A673 (cell line): ENCODE measurements at regions not wholly inside any gene's neighbourhood (a gene's known extent, or its start where the extent isn't known, plus 50 kb on each side); places are given as distances from the start of the nearest gene placed in this dataset.

Experiments used
- BruUV-seq: library from RNA; stranded (reverse); fragments of 400-500 nt; replicated peaks from 2 replicates; lab custom pipeline; 2021; lab: Mats Ljungman, UMichigan
- CTCF ChIA-PET: fragments of 300-600 bp; sonication (Branson Sonifier 250); formaldehyde crosslinking; loops from one replicate; lab custom pipeline; 2022; ENCODE audit warnings: antibody characterized with exemption; lab: Charles Lee
- POLR2A ChIA-PET: fragments of 300-600 bp; sonication (Branson Sonifier 250); formaldehyde crosslinking; loops from one replicate; lab custom pipeline; 2022; ENCODE audit warnings: antibody characterized with exemption; ENCODE audit not compliant: low non-redundant PET; lab: Charles Lee
- DNase-seq: peaks from one replicate; pipeline ENCODE4 v3.0.0-alpha.2; 2015; ENCODE audit warnings: low spot score
- H3K27ac ChIP-seq: fragments of 200-600 bp; sonication (generic); 2 replicates; pipeline ENCODE4 v1.5.1; 2016; ENCODE audit warnings: mixed run types, low read depth, mild to moderate bottlenecking, mixed read lengths, antibody characterized with exemption, low read length; ENCODE audit not compliant: poor library complexity, severe bottlenecking
- H3K27me3 ChIP-seq: fragments of 200-600 bp; sonication (generic); replicated peaks from 2 replicates; pipeline ENCODE4 v1.6.1; 2017; ENCODE audit warnings: mixed run types, low read depth, mild to moderate bottlenecking, mixed read lengths, antibody characterized with exemption, low read length; ENCODE audit not compliant: insufficient read depth, poor library complexity
- H3K36me3 ChIP-seq: fragments of 200-600 bp; sonication (generic); 2 replicates; pipeline ENCODE4 v1.6.1; 2016; ENCODE audit warnings: mixed run types, mild to moderate bottlenecking, mixed read lengths, antibody characterized with exemption, low read length; ENCODE audit not compliant: insufficient read depth, poor library complexity, severe bottlenecking
- H3K4me1 ChIP-seq: fragments of 200-600 bp; sonication (generic); 2 replicates; pipeline ENCODE4 v1.6.1; 2017; ENCODE audit warnings: mixed run types, mild to moderate bottlenecking, mixed read lengths, antibody characterized with exemption, low read length; ENCODE audit not compliant: insufficient read depth, poor library complexity, severe bottlenecking
- H3K4me3 ChIP-seq: fragments of 200-600 bp; sonication (generic); 2 replicates; pipeline ENCODE4 v1.5.1; 2016; ENCODE audit warnings: low read depth, mixed run types, mild to moderate bottlenecking, mixed read lengths, low read length; ENCODE audit not compliant: poor library complexity, severe bottlenecking
- H3K9me3 ChIP-seq: fragments of 200-600 bp; sonication (generic); 2 replicates; pipeline ENCODE4 v1.6.1; 2016; ENCODE audit warnings: mixed run types, low read depth, mild to moderate bottlenecking, mixed read lengths, antibody characterized with exemption, low read length; ENCODE audit not compliant: poor library complexity, severe bottlenecking
- CTCF ChIP-seq: fragments of 300-800, 200-600 bp; sonication (generic); conservative IDR thresholded peaks from 2 replicates; pipeline ENCODE4 v1.5.1; 2017; ENCODE audit warnings: low read depth, mild to moderate bottlenecking, antibody characterized with exemption, low read length, moderate library complexity, mixed read lengths
- EZH2 ChIP-seq: fragments of 200-600 bp; sonication (generic); IDR thresholded peaks from 2 replicates; pipeline ENCODE4 v1.6.1; 2017; ENCODE audit warnings: borderline replicate concordance, low read depth, mild to moderate bottlenecking, mixed read lengths, antibody characterized with exemption, low read length; ENCODE audit not compliant: poor library complexity, severe bottlenecking
- intact Hi-C: fragments of 100-400 bp; cut with micrococcal nuclease; formaldehyde crosslinking; loops from one replicate; pipeline ENCODE4 v1.10.0; 2022; ENCODE audit not compliant: unreplicated experiment

- CTCF ChIA-PET, result no interaction called here
- no TSS peak for BruUV-seq
- no peak for TF ChIP-seq CTCF
- TF ChIP-seq EZH2, result no peak
- Histone ChIP-seq H3K9me3 (no peaks in the 10 kb centered on the region), H3K4me3 (no peak overlapping the region), H3K36me3 (no peaks in the 10 kb centered on the region), H3K27me3 (no peaks in the 10 kb centered on the region), H3K27ac (no peak overlapping the region), H3K4me1 (peaks cover 12% of the 10 kb centered on the region)
- DNase-seq, result no peak
- POLR2A ChIA-PET, result no interaction called here
- intact Hi-C loops, result no loop called here
Observed at GRCh38 chr2:215885536-215885935, 127.8 kb downstream of the MREG start.

GRCh38 chr2:215884451-215885087 lies 128.8 kb downstream of the MREG start:
- intact Hi-C loops, result no loop called here
- Histone ChIP-seq H3K9me3 (no peaks in the 10 kb centered on the region), H3K4me1 (peaks cover 10% of the 10 kb centered on the region), H3K36me3 (no peaks in the 10 kb centered on the region), H3K4me3 (no peak overlapping the region), H3K27me3 (no peaks in the 10 kb centered on the region), H3K27ac (no peak overlapping the region)
- DNase-seq, result no peak
- TF ChIP-seq EZH2, result no peak
- no peak for TF ChIP-seq CTCF
- ChIA-PET POLR2A (interaction anchor here (0.6 kb wide), 1 partner anchor 8 kb away, joined by 5 read pairs; no protein-coding TSS in a partner anchor), CTCF (no interaction called here)
- no TSS peak for BruUV-seq

GRCh38 chr2:215883799-215884198 lies 129.6 kb downstream of the MREG start:
- ChIA-PET CTCF (no interaction called here), POLR2A (interaction anchor here (0.6 kb wide), 1 partner anchor 9 kb away, joined by 5 read pairs; no protein-coding TSS in a partner anchor)
- H3K9me3 ChIP-seq, result no peaks in the 10 kb centered on the region
- no peak overlapping the region for H3K27ac ChIP-seq
- H3K27me3 ChIP-seq, result no peaks in the 10 kb centered on the region
- DNase-seq, result no peak
- TF ChIP-seq EZH2 (no peak), CTCF (no peak)
- no TSS peak for BruUV-seq
- no peaks in the 10 kb centered on the region for H3K36me3 ChIP-seq
- no peak overlapping the region for H3K4me3 ChIP-seq
- intact Hi-C loops, result no loop called here
- H3K4me1 ChIP-seq, result peaks cover 10% of the 10 kb centered on the region
